Activated CD8-positive, alpha-beta memory T cell treated with anti-CD3 and anti-CD28 coated beads for 36 hours (primary cell): ENCODE measurements at regions not wholly inside any gene's neighbourhood (a gene's known extent, or its start where the extent isn't known, plus 50 kb on each side); places are given as distances from the start of the nearest gene placed in this dataset.
"Not testable (repeated sequence)": the region's sequence is repeated elsewhere in the genome, so short reads cannot be mapped to it uniquely, and the experiment has no call there.

Experiments used
- CTCF ChIA-PET: fragments of 350-600 bp; sonication (Branson Sonifier 250); formaldehyde crosslinking; loops from one replicate; lab custom pipeline; 2021; ENCODE audit warnings: antibody characterized with exemption; lab: Charles Lee
- POLR2A ChIA-PET: fragments of 350-600 bp; sonication (Branson Sonifier 250); formaldehyde crosslinking; loops from one replicate; lab custom pipeline; 2021; ENCODE audit warnings: antibody characterized with exemption; lab: Charles Lee

DNA sequence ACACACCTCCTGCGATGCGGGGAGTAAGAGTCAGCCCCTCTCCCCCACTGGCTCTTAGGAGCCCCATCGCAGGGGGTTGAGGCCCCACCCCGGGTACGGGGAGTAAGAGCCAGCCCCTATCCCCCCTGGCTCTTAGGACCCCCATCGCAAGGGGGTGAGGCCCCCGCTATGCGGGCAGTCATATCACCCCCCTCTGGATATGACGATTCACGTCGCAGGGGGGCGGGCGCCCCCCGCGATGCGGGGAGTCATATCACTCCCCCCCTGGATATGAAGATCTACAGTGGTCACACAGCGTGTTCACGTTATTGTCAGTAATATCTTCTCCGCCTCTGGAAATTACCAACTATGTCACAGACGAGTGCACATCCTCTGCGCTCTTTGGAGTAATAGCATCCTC, 61.1 kb downstream of the DEFB131A start:
- CTCF ChIA-PET, POLR2A ChIA-PET: not testable (repeated sequence)

DNA sequence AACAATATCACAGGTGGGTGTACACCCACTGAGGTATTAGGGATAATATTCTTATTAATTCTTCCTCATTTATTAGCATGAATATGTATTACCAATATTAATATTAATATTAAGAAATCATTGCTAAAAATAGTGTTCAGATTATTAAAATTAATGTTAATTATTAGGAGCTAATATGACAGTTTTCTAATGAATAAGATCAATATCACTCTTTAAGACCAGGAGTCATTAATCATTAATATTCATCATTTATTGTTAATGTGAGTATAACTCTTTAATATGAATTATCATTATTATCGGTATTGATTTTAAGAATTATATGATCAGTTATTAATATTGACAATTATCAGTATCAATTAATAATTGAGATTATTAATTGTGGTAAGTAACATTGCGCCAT, 62.5 kb downstream of the DEFB131A start:
- POLR2A ChIA-PET, CTCF ChIA-PET: not testable (repeated sequence)

DNA sequence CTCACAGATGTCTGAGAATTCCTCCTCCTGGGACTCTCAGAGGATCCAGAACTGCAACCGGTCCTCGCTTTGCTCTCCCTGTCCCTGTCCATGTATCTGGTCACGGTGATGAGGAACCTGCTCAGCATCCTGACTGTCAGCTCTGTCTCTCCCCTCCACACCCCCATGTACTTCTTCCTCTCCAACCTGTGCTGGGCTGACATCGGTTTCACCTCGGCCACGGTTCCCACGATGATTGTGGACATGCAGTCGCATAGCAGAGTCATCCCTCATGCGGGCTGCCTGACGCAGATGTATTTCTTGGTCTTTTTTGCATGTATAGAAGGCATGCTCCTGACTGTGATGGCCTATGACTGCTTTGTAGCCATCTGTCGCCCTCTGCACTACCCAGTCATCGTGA, 68.7 kb downstream of the DEFB131A start:
- CTCF ChIA-PET, POLR2A ChIA-PET: not testable (repeated sequence)

DNA sequence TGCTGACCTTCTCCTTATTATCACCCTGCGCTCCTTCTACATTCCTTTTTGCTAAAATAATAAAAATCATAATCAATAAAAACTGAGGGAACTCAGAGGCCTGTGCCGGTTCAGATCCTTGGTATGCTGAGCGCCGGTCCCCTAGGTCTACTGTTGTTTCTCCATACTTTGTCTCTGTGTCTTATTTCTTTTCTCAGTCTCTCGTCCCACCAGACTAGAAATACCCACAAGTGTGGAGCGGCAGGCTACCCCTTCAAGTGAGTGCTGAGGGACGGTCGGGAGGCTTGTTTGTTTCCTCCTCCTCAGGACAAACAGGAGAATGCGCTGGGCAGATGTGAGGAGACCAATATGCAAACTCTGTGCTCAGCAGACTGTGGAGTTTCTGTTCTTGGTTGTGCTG, 75.4 kb downstream of the DEFB131A start:
- CTCF ChIA-PET, POLR2A ChIA-PET: not testable (repeated sequence)

DNA sequence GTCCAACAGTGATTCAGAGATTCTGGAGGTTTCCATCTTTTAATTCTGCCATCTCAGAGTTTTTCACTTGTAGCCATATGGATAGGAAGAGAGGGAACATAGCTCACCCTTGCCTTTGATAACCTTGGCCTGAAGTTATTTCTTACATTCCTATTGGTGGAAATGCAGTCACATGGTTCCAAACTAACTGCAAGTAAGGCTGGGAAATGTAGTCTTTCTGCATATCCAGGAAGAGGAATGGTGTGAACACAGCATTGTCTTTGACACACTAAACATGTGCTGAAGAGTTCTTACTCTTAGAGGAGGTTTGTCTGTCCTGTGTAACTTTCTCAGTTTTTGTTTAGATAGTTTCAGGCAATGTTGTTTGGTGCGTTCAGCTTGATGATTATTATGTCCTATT, 78.7 kb downstream of the DEFB131A start:
- POLR2A ChIA-PET, CTCF ChIA-PET: not testable (repeated sequence)

DNA sequence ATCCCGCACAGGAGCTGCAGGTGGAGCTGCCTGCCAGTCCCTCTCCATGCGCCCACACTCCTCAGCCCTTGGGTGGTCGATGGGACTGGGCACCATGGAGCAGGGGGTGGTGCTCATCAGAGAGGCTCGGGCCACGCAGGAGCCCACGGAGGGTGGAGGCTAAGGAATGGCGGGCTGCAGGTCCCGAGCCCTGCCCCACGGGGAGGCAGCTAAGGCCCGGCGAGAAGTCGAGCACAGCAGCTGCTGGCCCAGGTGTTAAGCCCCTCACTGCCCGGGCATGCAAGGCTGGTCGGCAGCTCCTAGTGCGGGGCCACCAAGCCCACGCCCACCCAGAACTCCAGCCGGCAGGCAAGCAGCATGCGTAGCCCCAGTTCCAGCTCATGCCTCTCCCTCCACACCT, 80.2 kb downstream of the DEFB131A start:
- POLR2A ChIA-PET, CTCF ChIA-PET: not testable (repeated sequence)

DNA sequence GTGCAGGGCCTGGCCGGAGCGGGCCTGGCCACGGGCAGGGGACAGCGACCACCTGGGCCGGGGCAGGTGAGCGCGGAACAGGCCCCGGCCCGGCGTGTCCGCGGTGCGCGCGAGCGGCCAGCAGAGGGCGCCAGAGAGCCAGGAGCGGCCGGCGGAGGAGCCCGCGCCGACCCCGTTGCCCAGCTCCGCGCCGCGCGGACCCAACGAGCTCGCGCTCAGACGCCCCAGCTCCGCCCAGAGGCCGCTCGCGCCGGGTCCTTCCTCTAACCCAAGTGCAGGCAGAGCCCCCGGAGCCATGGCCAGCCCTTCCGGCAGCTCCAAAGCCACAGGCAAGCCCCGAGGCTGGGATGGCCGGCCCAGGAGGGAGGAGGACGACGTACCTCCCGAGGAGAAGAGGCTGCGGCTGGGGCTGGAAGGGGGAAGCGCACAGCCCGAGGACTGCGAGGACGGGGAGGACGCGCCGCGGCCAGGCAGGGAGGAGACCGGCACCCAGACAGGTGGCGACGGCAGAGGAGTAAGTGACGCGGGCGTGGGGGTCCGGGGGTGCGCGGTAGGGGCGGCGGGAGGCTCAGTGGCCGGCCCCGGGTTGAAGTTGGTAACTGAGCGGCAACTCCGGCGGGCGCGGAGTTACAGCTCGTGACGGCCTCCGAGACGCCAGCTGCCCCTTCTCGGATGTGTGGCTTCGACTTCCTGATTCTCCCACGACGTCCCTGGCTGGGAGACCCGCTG, 88.1 kb downstream of the DEFB131A start:
- POLR2A ChIA-PET = not testable (repeated sequence)
- CTCF ChIA-PET = interaction anchor here (0.6 to 1.0 kb wide), 5 partner anchors 9 to 128 kb away, joined by 3 to 6 read pairs (median 3); no protein-coding TSS in a partner anchor

DNA sequence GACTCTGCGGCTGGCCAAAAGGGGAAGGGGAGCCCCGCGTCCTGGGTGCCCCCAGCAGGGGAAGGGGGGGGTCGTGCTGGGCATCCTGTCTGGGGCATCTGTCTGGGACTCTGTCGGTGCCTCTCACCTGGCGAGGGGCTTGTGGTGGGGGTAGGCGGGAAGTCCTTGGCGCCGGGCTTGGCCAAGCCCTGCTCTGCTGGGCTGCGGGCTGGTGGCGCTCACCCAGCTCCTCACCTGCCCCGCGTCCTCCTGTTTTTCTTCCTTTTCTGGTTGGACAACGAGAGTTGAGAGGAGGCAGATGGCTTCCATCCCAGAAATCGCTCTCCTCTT, 88.6 kb downstream of the DEFB131A start:
- CTCF ChIA-PET = interaction anchor here (1.0 kb wide), 1 partner anchor 77 kb away, joined by 3 read pairs; no protein-coding TSS in a partner anchor
- POLR2A ChIA-PET = not testable (repeated sequence)

DNA sequence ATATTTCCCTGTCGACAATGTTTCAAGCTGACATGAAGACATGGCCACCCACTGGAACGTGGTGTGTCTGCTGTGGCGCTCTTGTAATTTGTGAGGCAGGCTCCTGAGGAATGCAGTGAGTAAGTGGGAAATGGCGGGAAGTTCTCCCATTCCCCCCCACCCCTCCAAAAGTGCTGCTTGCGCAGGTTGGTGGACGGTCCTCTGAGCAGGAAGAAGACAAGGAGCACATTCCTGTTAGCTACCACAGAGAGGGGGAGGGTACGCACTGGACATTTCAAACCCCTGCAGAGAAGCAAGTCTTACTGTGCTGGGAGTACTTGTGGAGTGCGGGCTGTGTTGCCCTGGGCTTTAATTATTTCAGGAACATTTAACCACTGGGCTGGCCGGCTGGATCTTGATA, 92.9 kb downstream of the DEFB131A start:
- POLR2A ChIA-PET, CTCF ChIA-PET: not testable (repeated sequence)

DNA sequence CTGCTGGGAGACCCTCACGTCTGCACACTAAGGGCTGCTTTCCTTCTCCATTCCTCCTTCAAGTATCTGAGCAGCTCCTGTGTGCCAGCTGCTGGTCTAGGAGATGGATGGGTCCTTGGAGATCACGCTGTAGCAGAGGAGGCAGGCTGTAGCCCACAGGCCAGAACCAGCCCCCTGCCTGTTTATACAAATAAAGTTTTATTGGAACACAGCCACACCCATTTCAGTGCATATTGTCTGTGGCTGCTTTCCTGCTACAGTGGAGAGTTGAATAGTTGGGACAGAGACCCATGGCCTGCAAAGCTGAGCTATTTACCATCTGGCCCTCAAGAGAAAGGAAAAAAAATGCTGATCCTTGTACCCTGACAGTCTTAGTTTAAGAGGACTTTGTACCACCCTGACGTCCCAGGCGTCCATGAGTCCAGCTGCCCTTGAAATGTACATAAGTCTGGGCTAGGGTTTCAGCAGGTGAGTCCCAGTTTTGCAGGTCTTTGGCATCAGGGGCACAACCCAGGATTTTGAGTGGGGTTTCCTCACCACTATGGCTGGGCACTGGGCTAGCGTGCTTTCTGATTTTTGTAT, 95.8 kb downstream of the DEFB131A start:
- POLR2A ChIA-PET, CTCF ChIA-PET: not testable (repeated sequence)

DNA sequence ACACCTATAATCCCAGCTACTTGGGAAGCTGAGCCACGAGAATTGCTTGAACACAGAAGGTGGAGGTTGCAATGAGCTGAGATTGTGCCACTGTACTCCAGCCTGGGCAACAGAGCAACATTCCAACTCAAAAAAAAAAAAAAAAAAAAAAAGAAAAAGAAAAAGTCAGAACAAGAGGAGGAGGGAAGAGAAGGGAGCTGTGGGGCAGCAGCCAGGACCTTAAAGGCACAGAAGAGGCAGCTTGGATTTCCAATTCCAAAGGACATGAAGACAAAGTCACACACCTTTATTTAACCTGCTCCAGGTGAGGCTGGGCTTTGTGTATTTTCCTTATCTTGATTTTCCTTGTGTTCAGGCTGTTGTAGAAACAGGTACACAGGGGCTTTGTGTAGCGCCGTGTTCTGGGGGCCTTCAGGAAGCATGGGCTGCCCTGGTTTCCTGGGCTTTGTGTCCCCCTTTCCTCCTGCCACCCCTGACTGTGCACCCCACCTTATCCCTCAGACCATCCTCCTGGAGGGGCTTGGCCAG, 97.2 kb downstream of the DEFB131A start:
- POLR2A ChIA-PET = not testable (repeated sequence)
- CTCF ChIA-PET = interaction anchor here (0.7 to 1.1 kb wide), 2 partner anchors 9 to 56 kb away, joined by 3 to 4 read pairs; no protein-coding TSS in a partner anchor

DNA sequence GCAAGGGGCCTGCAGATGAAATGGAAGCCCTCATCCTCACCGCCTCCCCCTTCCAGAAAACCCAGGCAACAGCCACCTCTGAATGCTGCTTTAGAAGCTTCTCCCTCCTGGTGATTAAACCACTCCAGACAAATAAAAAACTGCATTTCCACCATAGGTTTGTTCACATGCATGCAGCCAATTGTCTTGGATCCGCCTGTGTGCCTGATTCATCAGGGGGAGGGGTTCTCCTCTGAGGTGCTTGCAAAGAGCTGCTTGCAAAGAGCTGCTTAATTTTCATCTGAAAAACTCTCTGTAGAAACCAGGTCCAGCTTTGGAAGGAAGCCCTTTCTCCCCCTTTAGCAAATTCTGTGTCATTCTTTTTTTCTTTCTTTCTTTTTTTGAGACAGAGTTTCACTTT, 100.6 kb downstream of the DEFB131A start:
- CTCF ChIA-PET = not testable (repeated sequence)

DNA sequence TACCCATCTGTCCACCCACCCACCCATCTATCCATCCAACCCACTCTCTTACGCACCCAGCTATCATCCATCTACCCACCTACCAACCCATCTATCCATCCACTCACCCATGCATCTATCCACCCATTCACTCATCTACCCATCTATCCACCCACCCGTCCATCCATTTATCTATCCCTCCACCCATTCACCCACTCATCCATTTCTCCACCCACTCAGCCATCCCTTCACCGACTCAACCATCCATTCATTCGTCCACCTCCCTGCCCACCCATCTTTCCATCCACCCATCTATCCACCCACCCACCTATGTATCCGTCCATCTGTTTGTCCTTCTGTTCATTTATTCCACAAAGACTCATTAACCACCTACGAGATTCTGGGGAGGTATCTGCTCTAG, 103.3 kb downstream of the DEFB131A start:
- POLR2A ChIA-PET = not testable (repeated sequence)
- CTCF ChIA-PET = interaction anchor here (0.6 kb wide), 1 partner anchor 45 kb away, joined by 3 read pairs; no protein-coding TSS in a partner anchor

More for the DNA sequence above, 100.6 kb downstream of the DEFB131A start:
- POLR2A ChIA-PET = not testable (repeated sequence)

DNA sequence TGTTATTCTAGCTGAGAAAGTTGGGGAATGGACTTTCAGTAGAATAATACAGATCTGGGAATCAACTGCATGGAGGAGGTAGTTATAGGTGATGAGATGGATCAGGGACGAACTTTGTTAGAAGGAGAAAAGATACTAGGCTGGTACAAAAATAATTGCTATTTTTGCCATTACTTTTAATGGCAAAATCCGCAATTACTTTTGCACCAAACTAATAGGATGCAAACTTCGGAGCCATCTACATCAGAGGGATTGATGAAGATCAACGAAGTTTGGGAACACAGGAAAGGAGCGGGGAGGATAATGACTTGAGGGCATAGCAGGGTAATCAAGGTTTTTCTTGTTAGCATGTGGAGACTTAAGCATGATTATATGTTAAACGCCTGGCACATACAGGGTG, 111.9 kb downstream of the DEFB131A start:
- POLR2A ChIA-PET, CTCF ChIA-PET: not testable (repeated sequence)

DNA sequence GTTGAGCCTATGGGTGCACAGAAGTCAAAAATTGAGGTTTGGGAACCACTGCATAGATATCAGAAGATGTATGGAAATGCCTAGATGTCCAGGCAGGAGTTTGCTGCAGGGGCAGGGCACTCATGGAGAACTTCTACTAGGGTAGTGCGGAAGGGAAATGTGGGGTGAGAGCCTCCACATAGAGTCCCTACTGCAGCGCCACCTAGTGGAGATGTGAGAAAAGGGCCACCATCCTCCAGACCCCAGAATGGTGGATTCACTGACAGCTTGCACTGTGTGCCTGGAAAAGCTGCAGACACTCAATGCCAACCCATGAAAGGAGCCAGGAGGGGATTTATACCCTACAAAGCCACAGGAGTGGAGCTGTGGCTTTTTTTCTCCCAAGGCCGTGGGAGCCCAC, 133.7 kb downstream of the DEFB131A start:
- CTCF ChIA-PET, POLR2A ChIA-PET: not testable (repeated sequence)

DNA sequence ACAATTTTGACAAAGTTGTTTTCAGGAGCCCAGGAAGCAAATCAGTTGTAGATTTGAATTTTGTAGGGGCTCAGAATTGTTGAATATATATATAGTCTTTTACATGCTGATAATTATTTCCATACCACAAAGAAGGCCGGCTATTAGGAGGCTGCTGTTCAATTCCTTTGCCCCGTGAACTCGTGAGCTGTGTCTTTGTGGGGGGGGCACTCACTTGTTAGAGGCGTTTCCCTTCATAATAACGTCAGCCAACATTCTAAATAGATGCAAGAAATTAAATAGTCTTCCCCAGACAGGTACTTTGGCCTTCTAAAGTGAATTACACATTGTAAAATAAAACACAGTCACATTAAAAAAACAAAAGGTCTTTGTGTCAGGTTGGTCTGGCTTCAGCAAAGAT, 138.7 kb downstream of the DEFB131A start:
- POLR2A ChIA-PET, CTCF ChIA-PET: not testable (repeated sequence)

DNA sequence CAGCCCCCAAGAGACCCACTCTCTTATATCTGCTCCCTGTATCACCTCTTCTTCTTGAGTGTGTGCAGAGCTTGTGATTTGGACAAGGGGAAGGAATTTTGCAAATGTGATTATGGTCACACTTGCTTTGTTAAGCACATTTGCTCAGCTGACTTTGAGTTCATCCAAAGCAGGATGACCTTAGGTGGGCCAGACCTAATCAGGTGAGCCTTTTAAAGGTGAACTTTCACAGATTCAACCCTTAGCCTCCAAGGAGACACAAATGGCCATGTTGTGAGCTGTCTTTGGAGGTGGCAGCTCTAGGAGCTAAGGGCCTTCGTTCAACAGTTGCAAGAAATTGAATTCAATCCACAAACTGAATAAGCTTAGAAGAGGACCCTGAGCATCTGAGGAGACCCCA, 147.8 kb downstream of the DEFB131A start:
- ChIA-PET CTCF (interaction anchor here (0.6 kb wide), 1 partner anchor 44 kb away, joined by 3 read pairs; no protein-coding TSS in a partner anchor), POLR2A (no interaction called here)

DNA sequence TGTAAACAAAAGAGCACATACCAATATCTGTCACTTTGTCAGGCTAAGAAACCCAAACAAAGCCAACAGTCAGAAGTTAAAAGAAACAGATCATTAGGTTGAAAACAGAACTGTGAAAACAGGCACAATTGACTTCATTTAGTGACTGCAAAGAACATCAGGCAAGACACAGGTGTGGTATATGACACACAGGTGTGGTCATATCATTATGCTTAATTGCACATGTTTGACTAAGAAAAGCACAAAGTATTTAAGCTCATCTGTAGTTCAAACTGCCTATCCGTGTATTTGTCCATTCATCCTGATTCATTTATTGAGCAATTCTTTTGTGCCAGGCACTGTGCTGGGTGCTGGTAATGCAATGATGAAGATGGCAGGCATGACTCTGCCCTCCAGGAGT, 150.7 kb downstream of the DEFB131A start:
- POLR2A ChIA-PET = no interaction called here

DNA sequence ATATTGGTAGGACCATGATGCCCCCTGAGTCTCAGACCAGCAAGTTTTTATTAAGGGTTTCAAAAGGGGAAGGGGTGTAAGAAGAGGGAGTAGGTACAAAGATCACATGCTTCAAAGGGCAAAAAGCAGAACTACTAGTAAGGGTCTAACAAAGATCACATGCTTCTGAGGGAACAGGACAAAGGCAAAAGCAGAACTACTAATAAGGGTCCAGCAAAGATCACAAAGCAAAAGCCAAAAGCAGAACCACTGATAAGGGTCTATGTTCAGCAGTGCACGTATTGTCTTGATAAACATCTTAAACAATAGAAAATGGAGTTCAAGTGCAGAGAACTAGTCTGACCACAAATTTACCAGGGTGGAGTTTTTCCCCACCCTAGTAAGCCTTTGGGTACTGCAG, 151.3 kb downstream of the DEFB131A start:
- CTCF ChIA-PET, POLR2A ChIA-PET: not testable (repeated sequence)

More for the DNA sequence above, 150.7 kb downstream of the DEFB131A start:
- CTCF ChIA-PET = no interaction called here

DNA sequence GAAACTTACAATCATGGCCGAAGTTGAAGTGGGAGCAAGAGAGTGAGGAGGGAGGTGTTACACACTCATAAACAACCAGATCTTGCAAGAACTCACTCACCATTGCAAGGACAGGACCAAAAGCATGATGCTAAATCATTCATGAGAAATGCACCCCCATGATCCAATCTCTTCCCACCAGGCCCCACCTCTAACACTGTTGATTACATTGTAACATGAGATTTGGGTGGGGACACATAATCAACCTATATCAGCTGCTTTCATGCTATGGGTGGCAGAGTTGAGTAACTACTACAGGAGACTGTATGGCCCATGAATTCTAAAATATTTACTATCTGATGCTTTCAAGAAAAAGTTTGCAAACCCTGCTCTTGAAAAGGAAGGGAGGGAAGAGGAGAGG, 155.1 kb downstream of the DEFB131A start:
- CTCF ChIA-PET = no interaction called here
- POLR2A ChIA-PET = no interaction called here

DNA sequence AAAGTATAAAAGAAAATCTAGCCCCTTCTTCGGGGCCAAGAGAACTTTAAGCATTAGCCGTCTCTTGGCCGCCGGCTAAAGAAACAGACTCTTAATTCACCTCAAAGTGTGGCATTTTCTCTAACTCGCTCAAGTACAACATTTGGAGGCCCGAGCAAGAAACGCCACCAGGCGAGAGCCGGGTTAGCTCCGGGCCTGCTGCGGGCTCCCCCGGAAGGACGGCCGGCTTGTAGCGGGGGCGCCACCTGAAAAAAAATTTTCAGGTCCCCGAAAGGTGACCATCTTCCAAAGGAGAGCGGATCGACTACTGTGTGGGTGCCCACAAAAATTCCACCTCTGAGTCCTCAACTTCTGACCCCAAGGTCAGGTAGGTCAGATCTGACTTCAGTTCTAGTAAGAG, 156.0 kb downstream of the DEFB131A start:
- ChIA-PET CTCF (no interaction called here), POLR2A (no interaction called here)
